SK-N-SH treated with all-trans-retinoic acid at 6 μM for 48 hours (cell line): ENCODE measurements at regions not wholly inside any gene's neighbourhood (a gene's known extent, or its start where the extent isn't known, plus 50 kb on each side); places are given as distances from the start of the nearest gene placed in this dataset.
"Not testable (repeated sequence)": the region's sequence is repeated elsewhere in the genome, so short reads cannot be mapped to it uniquely, and the experiment has no call there.

Experiments
- ATAC-seq: fragments of 200-7000 bp; cut with Tn5 transposase; 3 replicates; pipeline ENCODE4 v1.9.1; 2020; ENCODE audit warnings: mild to moderate bottlenecking, moderate library complexity
- ARNTL ChIP-seq: fragments of 450-650 bp; formaldehyde crosslinking; IDR thresholded peaks from 2 replicates; pipeline ENCODE4 v1.5.0; 2020; ENCODE audit warnings: low read depth, mild to moderate bottlenecking, moderate library complexity, borderline replicate concordance
- BACH2 ChIP-seq: fragments of 250-450 bp; sonication (Bioruptor Pico); IDR thresholded peaks from 2 replicates; pipeline ENCODE4 v1.9.0; 2021; ENCODE audit warnings: mild to moderate bottlenecking, borderline replicate concordance
- CREB5 ChIP-seq: fragments of 250-450 bp; sonication (Bioruptor Pico); IDR thresholded peaks from 2 replicates; pipeline ENCODE4 v1.5.1; 2020; ENCODE audit warnings: low read depth, mild to moderate bottlenecking, moderate library complexity
- CSDC2 ChIP-seq: fragments of 250-450 bp; sonication (Bioruptor Pico); IDR thresholded peaks from 2 replicates; pipeline ENCODE4 v1.5.0; 2020; ENCODE audit warnings: mild to moderate bottlenecking, moderate library complexity
- CSRNP3 ChIP-seq: fragments of 250-450 bp; sonication (Bioruptor Pico); IDR thresholded peaks from 2 replicates; pipeline ENCODE4 v1.5.1; 2021; ENCODE audit warnings: mild to moderate bottlenecking, moderate library complexity
- ESRRG ChIP-seq: fragments of 250-450 bp; sonication (Bioruptor Pico); IDR thresholded peaks from 2 replicates; pipeline ENCODE4 v1.6.1; 2021; ENCODE audit warnings: mild to moderate bottlenecking
- GLIS3 ChIP-seq: fragments of 250-450 bp; sonication (Bioruptor Pico); IDR thresholded peaks from 2 replicates; pipeline ENCODE4 v1.5.0; 2020; ENCODE audit warnings: mild to moderate bottlenecking, moderate library complexity
- ISL1 ChIP-seq: fragments of 250-450 bp; sonication (Bioruptor Pico); IDR thresholded peaks from 2 replicates; pipeline ENCODE4 v2.1.2; 2022; ENCODE audit warnings: mild to moderate bottlenecking, moderate library complexity
- OSR1 ChIP-seq: fragments of 250-450 bp; sonication (Bioruptor Pico); IDR thresholded peaks from 2 replicates; pipeline ENCODE4 v1.8.0; 2022; ENCODE audit warnings: moderate library complexity, mild to moderate bottlenecking, inconsistent platforms
- PATZ1 ChIP-seq: fragments of 250-450 bp; sonication (Bioruptor Pico); IDR thresholded peaks from 2 replicates; pipeline ENCODE4 v1.8.0; 2020; ENCODE audit warnings: mild to moderate bottlenecking, moderate library complexity, borderline replicate concordance
- POU6F1 ChIP-seq: fragments of 250-450 bp; sonication (Bioruptor Pico); IDR thresholded peaks from 2 replicates; pipeline ENCODE4 v1.8.0; 2021; ENCODE audit warnings: low read depth, mild to moderate bottlenecking, moderate library complexity, borderline replicate concordance
- PPARA ChIP-seq: fragments of 250-450 bp; sonication (Bioruptor Pico); IDR thresholded peaks from 2 replicates; pipeline ENCODE4 v1.5.0; 2020; ENCODE audit warnings: mild to moderate bottlenecking, borderline replicate concordance
- RARB ChIP-seq: fragments of 250-450 bp; sonication (Bioruptor Pico); IDR thresholded peaks from 2 replicates; pipeline ENCODE4 v1.8.0; 2021; ENCODE audit warnings: mild to moderate bottlenecking, moderate library complexity
- SNAI2 ChIP-seq: fragments of 250-450 bp; sonication (Bioruptor Pico); IDR thresholded peaks from 2 replicates; pipeline ENCODE4 v1.5.0; 2020; ENCODE audit warnings: mild to moderate bottlenecking, moderate library complexity
- TCF4 ChIP-seq: fragments of 250-450 bp; sonication (Bioruptor Pico); IDR thresholded peaks from 2 replicates; pipeline ENCODE4 v1.8.0; 2021; ENCODE audit warnings: mild to moderate bottlenecking, moderate library complexity, borderline replicate concordance
- TOX ChIP-seq: fragments of 250-450 bp; sonication (Bioruptor Pico); IDR thresholded peaks from 2 replicates; pipeline ENCODE4 v1.8.0; 2021; ENCODE audit warnings: mild to moderate bottlenecking, moderate library complexity, borderline replicate concordance
- TSHZ2 ChIP-seq: fragments of 250-450 bp; sonication (Bioruptor Pico); IDR thresholded peaks from 2 replicates; pipeline ENCODE4 v1.5.0; 2020; ENCODE audit warnings: mild to moderate bottlenecking, moderate library complexity
- ZFP30 ChIP-seq: fragments of 450-650 bp; formaldehyde crosslinking; IDR thresholded peaks from 2 replicates; pipeline ENCODE4 v1.5.0; 2022; ENCODE audit warnings: mild to moderate bottlenecking, moderate library complexity
- ZNF565 ChIP-seq: fragments of 450-650 bp; formaldehyde crosslinking; conservative IDR thresholded peaks from 2 replicates; pipeline ENCODE4 v1.5.0; 2020; ENCODE audit warnings: low read depth, mild to moderate bottlenecking, moderate library complexity
- ZNF70 ChIP-seq: fragments of 450-650 bp; formaldehyde crosslinking; IDR thresholded peaks from 2 replicates; pipeline ENCODE4 v1.5.0; 2020; ENCODE audit warnings: mild to moderate bottlenecking, moderate library complexity
- ZNF8 ChIP-seq: fragments of 450-650 bp; formaldehyde crosslinking; IDR thresholded peaks from 2 replicates; pipeline ENCODE4 v1.5.0; 2020; ENCODE audit warnings: mild to moderate bottlenecking, moderate library complexity

- ATAC-seq, result no peak
- TF ChIP-seq CSDC2 (CRISPR knock-in tag) (no peak), TOX (CRISPR knock-in tag) (no peak), GLIS3 (CRISPR knock-in tag) (no peak), PATZ1 (no peak), CSRNP3 (no peak), OSR1 (no peak), CREB5 (CRISPR knock-in tag) (no peak), BACH2 (no peak), ARNTL (no peak), PPARA (CRISPR knock-in tag) (no peak), ZNF70 (CRISPR knock-in tag) (no peak), ESRRG (CRISPR knock-in tag) (no peak), RARB (no peak), TSHZ2 (CRISPR knock-in tag) (no peak), ZNF8 (CRISPR knock-in tag) (no peak), ZNF565 (CRISPR knock-in tag) (no peak), TCF4 (CRISPR knock-in tag) (no peak), ZFP30 (CRISPR knock-in tag) (no peak), POU6F1 (no peak)
Measured at GRCh38 chr1:5610432-5610831, 381.8 kb downstream of the NPHP4 start.

GRCh38 chr1:5603353-5604104 lies 388.7 kb downstream of the NPHP4 start:
- TF ChIP-seq ZNF565 (CRISPR knock-in tag) (no peak), CSRNP3 (no peak), TCF4 (CRISPR knock-in tag) (no peak), ARNTL (no peak), ISL1 (no peak), CSDC2 (CRISPR knock-in tag) (no peak), SNAI2 (CRISPR knock-in tag) (no peak)

GRCh38 chr1:5602718-5603117 lies 389.5 kb downstream of the NPHP4 start:
- not testable (repeated sequence) for ATAC-seq

More at GRCh38 chr1:5603353-5604104, 388.7 kb downstream of the NPHP4 start:
- ATAC-seq, result no peak
